HEK293T (cell line): ENCODE measurements at regions not wholly inside any gene's neighbourhood (a gene's known extent, or its start where the extent isn't known, plus 50 kb on each side); places are given as distances from the start of the nearest gene placed in this dataset.

Source experiments
- BHLHE40 ChIP-seq: fragments of 450-650 bp; IDR thresholded peaks from 2 replicates; pipeline ENCODE4 v1.6.1; 2016; ENCODE audit warnings: mild to moderate bottlenecking, moderate library complexity, borderline replicate concordance
- CTBP1 ChIP-seq: fragments of 450-650 bp; IDR thresholded peaks from 2 replicates; pipeline ENCODE4 v1.6.1; 2016; ENCODE audit warnings: borderline replicate concordance
- FOXA1 ChIP-seq: fragments of 450-650 bp; IDR thresholded peaks from 2 replicates; pipeline ENCODE4 v1.6.1; 2016; ENCODE audit warnings: mild to moderate bottlenecking
- FOXK2 ChIP-seq: fragments of 450-650 bp; IDR thresholded peaks from 2 replicates; pipeline ENCODE4 v1.6.1; 2016; ENCODE audit warnings: mild to moderate bottlenecking
- FOXM1 ChIP-seq: fragments of 450-650 bp; IDR thresholded peaks from 2 replicates; pipeline ENCODE4 v1.6.1; 2017; ENCODE audit warnings: mild to moderate bottlenecking, borderline replicate concordance
- SP1 ChIP-seq: fragments of 450-650 bp; IDR thresholded peaks from 2 replicates; pipeline ENCODE4 v1.6.1; 2017
- SUZ12 ChIP-seq: fragments of 450-650 bp; IDR thresholded peaks from 2 replicates; pipeline ENCODE4 v1.6.1; 2016; ENCODE audit warnings: mild to moderate bottlenecking
- ZNF384 ChIP-seq: fragments of 450-650 bp; IDR thresholded peaks from 2 replicates; pipeline ENCODE4 v1.6.1; 2016

- TF ChIP-seq FOXK2 (no peak), BHLHE40 (no peak), SUZ12 (no peak), FOXA1 (no peak), ZNF384 (no peak), FOXM1 (no peak), CTBP1 (no peak), SP1 (no peak)
Measured at GRCh38 chr16:51267681-51268080, 116.6 kb upstream of the SALL1 start.
